GM23338 (cell line): ENCODE measurements at regions not wholly inside any gene's neighbourhood (a gene's known extent, or its start where the extent isn't known, plus 50 kb on each side); places are given as distances from the start of the nearest gene placed in this dataset.

ENCODE experiments used
- ATAC-seq: fragments of 200-7000 bp; cut with Tn5 transposase; 3 replicates; pipeline ENCODE4 v1.9.1; 2020
- DNase-seq: peaks from one replicate; pipeline ENCODE4 v3.0.0-alpha.2; 2015; ENCODE audit warnings: low spot score
- H2AFZ ChIP-seq: fragments of 200-600 bp; sonication (generic); 2 replicates; pipeline ENCODE4 v1.8.0; 2016; ENCODE audit warnings: antibody characterized with exemption, mild to moderate bottlenecking, moderate library complexity
- H3F3A ChIP-seq: fragments of 200-600 bp; sonication (generic); replicated peaks from 2 replicates; pipeline ENCODE4 v1.8.0; 2017; ENCODE audit warnings: antibody characterized with exemption, mixed run types, low read depth
- H3K27ac ChIP-seq: fragments of 200-600 bp; sonication (generic); 2 replicates; pipeline ENCODE4 v1.6.1; 2016; ENCODE audit warnings: low read depth
- H3K27me3 ChIP-seq: fragments of 200-600 bp; sonication (generic); 2 replicates; pipeline ENCODE4 v1.8.0; 2016; ENCODE audit warnings: mild to moderate bottlenecking, mixed run types, moderate library complexity; ENCODE audit not compliant: insufficient read depth
- H3K36me3 ChIP-seq: fragments of 200-600 bp; sonication (generic); 2 replicates; pipeline ENCODE4 v1.8.0; 2016; ENCODE audit warnings: mild to moderate bottlenecking; ENCODE audit not compliant: insufficient read depth
- H3K4me1 ChIP-seq: fragments of 200-600 bp; sonication (generic); 2 replicates; pipeline ENCODE4 v1.8.0; 2016; ENCODE audit warnings: mild to moderate bottlenecking, moderate library complexity; ENCODE audit not compliant: insufficient read depth
- H3K4me2 ChIP-seq: fragments of 200-600 bp; sonication (generic); 2 replicates; pipeline ENCODE4 v1.7.1; 2017; ENCODE audit warnings: mixed run types
- H3K4me3 ChIP-seq: fragments of 200-600 bp; sonication (generic); 2 replicates; pipeline ENCODE4 v1.6.1; 2016; ENCODE audit warnings: mixed run types
- H3K79me2 ChIP-seq: fragments of 200-600 bp; sonication (generic); replicated peaks from 2 replicates; pipeline ENCODE4 v1.8.0; 2017; ENCODE audit warnings: mild to moderate bottlenecking; ENCODE audit not compliant: insufficient read depth
- H3K9me2 ChIP-seq: fragments of 200-600 bp; sonication (generic); 2 replicates; pipeline ENCODE4 v1.8.0; 2017; ENCODE audit not compliant: insufficient read depth
- H4K20me1 ChIP-seq: fragments of 200-600 bp; sonication (generic); replicated peaks from 2 replicates; pipeline ENCODE4 v1.8.0; 2017; ENCODE audit warnings: mild to moderate bottlenecking; ENCODE audit not compliant: insufficient read depth
- H3K27ac Mint-ChIP-seq: 2 replicates; pipeline ENCODE4 v1.8.0; 2020; ENCODE audit warnings: inconsistent platforms, mild to moderate bottlenecking, moderate library complexity, mixed read lengths
- H3K27me3 Mint-ChIP-seq: 3 replicates; pipeline ENCODE4 v1.8.0; 2022; ENCODE audit warnings: low read depth, mild to moderate bottlenecking, moderate library complexity, mixed read lengths, inconsistent platforms; ENCODE audit not compliant: insufficient read depth, poor library complexity
- H3K36me3 Mint-ChIP-seq: 3 replicates; pipeline ENCODE4 v1.8.0; 2021; ENCODE audit warnings: low read depth, mild to moderate bottlenecking, inconsistent platforms, moderate library complexity, mixed read lengths
- H3K4me1 Mint-ChIP-seq: 3 replicates; pipeline ENCODE4 v1.8.0; 2020; ENCODE audit warnings: mild to moderate bottlenecking, inconsistent platforms, mixed read lengths
- H3K4me3 Mint-ChIP-seq: 3 replicates; pipeline ENCODE4 v1.8.0; 2021; ENCODE audit warnings: moderate library complexity, mild to moderate bottlenecking, inconsistent platforms, mixed read lengths
- H3K9me3 Mint-ChIP-seq: 3 replicates; pipeline ENCODE4 v1.8.0; 2020; ENCODE audit warnings: moderate library complexity, mild to moderate bottlenecking, inconsistent platforms, mixed read lengths
- CREB1 ChIP-seq: fragments of 250-450 bp; sonication (Bioruptor Pico); IDR thresholded peaks from 2 replicates; pipeline ENCODE4 v1.5.0; 2020; ENCODE audit warnings: low read depth, mild to moderate bottlenecking, moderate library complexity
- CTCF ChIP-seq, 2 experiments: fragments of 200-600 bp in 1 of 2; sonication (generic) in 1 of 2; conservative IDR thresholded peaks; 2 replicates each; pipeline versions ENCODE4 v1.5.1 to v1.6.1; 2016 to 2017; ENCODE audit warnings: antibody characterized with exemption in 2 of 2, low read depth in 2 of 2, mild to moderate bottlenecking in 2 of 2, moderate library complexity in 1 of 2
- EZH2 ChIP-seq: fragments of 200-600 bp; sonication (generic); IDR thresholded peaks from one replicate; pipeline ENCODE4 v1.8.0; 2017; ENCODE audit warnings: antibody characterized with exemption, mild to moderate bottlenecking, low read depth; ENCODE audit not compliant: unreplicated experiment
- EZH2phosphoT487 ChIP-seq: fragments of 200-600 bp; sonication (generic); IDR thresholded peaks from one replicate; pipeline ENCODE4 v1.8.1; 2018; ENCODE audit warnings: antibody characterized with exemption; ENCODE audit not compliant: unreplicated experiment
- STAT1 ChIP-seq: IDR thresholded peaks from one replicate; pipeline ENCODE4 v1.6.1; 2016; ENCODE audit warnings: antibody characterized with exemption; ENCODE audit not compliant: unreplicated experiment
- ZNF331 ChIP-seq: fragments of 250-450 bp; sonication (Bioruptor Pico); IDR thresholded peaks from 2 replicates; pipeline ENCODE4 v1.5.0; 2020; ENCODE audit warnings: low read depth, mild to moderate bottlenecking, moderate library complexity
- TF ChIP-seq, protein P1 (sequence below): fragments of 250-450 bp; sonication (Bioruptor Pico); IDR thresholded peaks from 2 replicates; pipeline ENCODE4 v1.5.0; 2020; ENCODE audit warnings: mild to moderate bottlenecking, moderate library complexity

GRCh38 chr9:93826209-93826608, 128.9 kb downstream of the BARX1 start:
- H3K9me3 Mint-ChIP-seq: peaks cover 10% of the 10 kb centered on the region; the same call in 2 of the 3 replicates
- ATAC-seq (peak; percentile 70), DNase-seq (peak; percentile 81)
- Histone ChIP-seq H3K4me2 (peak overlapping the region; percentile 90), H3K27ac (no peak overlapping the region), H4K20me1 (no peaks in the 10 kb centered on the region), H3K36me3 (no peaks in the 10 kb centered on the region), H2AFZ (peak overlapping the region; percentile 93), H3K4me1 (no peaks in the 10 kb centered on the region; the same call in 1 of the 2 replicates), H3K9me2 (no peaks in the 10 kb centered on the region), H3F3A (no peaks in the 10 kb centered on the region), H3K79me2 (no peaks in the 10 kb centered on the region), H3K27me3 (peaks cover 16% of the 10 kb centered on the region), H3K4me3 (peak overlapping the region; percentile 62)
- H3K27me3 Mint-ChIP-seq: peaks cover 31% of the 10 kb centered on the region
- peaks cover 16% of the 10 kb centered on the region for H3K4me1 Mint-ChIP-seq
- H3K4me3 Mint-ChIP-seq: peak overlapping the region; percentile 52; the same call in 2 of the 3 replicates
- no peak for TF ChIP-seq EZH2
- TF ChIP-seq STAT1: no peak
- TF ChIP-seq, protein P1, sequence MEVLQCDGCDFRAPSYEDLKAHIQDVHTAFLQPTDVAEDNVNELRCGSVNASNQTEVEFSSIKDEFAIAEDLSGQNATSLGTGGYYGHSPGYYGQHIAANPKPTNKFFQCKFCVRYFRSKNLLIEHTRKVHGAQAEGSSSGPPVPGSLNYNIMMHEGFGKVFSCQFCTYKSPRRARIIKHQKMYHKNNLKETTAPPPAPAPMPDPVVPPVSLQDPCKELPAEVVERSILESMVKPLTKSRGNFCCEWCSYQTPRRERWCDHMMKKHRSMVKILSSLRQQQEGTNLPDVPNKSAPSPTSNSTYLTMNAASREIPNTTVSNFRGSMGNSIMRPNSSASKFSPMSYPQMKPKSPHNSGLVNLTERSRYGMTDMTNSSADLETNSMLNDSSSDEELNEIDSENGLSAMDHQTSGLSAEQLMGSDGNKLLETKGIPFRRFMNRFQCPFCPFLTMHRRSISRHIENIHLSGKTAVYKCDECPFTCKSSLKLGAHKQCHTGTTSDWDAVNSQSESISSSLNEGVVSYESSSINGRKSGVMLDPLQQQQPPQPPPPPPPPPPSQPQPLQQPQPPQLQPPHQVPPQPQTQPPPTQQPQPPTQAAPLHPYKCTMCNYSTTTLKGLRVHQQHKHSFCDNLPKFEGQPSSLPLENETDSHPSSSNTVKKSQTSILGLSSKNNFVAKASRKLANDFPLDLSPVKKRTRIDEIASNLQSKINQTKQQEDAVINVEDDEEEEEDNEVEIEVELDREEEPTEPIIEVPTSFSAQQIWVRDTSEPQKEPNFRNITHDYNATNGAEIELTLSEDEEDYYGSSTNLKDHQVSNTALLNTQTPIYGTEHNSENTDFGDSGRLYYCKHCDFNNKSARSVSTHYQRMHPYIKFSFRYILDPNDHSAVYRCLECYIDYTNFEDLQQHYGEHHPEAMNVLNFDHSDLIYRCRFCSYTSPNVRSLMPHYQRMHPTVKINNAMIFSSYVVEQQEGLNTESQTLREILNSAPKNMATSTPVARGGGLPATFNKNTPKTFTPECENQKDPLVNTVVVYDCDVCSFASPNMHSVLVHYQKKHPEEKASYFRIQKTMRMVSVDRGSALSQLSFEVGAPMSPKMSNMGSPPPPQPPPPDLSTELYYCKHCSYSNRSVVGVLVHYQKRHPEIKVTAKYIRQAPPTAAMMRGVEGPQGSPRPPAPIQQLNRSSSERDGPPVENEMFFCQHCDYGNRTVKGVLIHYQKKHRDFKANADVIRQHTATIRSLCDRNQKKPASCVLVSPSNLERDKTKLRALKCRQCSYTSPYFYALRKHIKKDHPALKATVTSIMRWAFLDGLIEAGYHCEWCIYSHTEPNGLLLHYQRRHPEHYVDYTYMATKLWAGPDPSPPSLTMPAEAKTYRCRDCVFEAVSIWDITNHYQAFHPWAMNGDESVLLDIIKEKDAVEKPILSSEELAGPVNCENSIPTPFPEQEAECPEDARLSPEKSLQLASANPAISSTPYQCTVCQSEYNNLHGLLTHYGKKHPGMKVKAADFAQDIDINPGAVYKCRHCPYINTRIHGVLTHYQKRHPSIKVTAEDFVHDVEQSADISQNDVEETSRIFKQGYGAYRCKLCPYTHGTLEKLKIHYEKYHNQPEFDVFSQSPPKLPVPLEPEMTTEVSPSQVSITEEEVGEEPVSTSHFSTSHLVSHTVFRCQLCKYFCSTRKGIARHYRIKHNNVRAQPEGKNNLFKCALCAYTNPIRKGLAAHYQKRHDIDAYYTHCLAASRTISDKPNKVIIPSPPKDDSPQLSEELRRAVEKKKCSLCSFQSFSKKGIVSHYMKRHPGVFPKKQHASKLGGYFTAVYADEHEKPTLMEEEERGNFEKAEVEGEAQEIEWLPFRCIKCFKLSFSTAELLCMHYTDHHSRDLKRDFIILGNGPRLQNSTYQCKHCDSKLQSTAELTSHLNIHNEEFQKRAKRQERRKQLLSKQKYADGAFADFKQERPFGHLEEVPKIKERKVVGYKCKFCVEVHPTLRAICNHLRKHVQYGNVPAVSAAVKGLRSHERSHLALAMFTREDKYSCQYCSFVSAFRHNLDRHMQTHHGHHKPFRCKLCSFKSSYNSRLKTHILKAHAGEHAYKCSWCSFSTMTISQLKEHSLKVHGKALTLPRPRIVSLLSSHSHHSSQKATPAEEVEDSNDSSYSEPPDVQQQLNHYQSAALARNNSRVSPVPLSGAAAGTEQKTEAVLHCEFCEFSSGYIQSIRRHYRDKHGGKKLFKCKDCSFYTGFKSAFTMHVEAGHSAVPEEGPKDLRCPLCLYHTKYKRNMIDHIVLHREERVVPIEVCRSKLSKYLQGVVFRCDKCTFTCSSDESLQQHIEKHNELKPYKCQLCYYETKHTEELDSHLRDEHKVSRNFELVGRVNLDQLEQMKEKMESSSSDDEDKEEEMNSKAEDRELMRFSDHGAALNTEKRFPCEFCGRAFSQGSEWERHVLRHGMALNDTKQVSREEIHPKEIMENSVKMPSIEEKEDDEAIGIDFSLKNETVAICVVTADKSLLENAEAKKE: no peak
- peak; percentile 87 to 98 for TF ChIP-seq CTCF (conservative IDR thresholded peaks at IDR 0.05; ENCODE audit: low read depth in 2 of 2)
- 0 out of 2 replicates have a peak, but pooled peaks have one; percentile 24 for TF ChIP-seq ZNF331 (CRISPR knock-in tag)
- TF ChIP-seq CREB1 (CRISPR knock-in tag): peak; percentile 65
- no peak for TF ChIP-seq EZH2phosphoT487
- no peaks in the 10 kb centered on the region for H3K36me3 Mint-ChIP-seq
- H3K27ac Mint-ChIP-seq: no peak overlapping the region
